HCT116 (cell line): ENCODE measurements at regions not wholly inside any gene's neighbourhood (a gene's known extent, or its start where the extent isn't known, plus 50 kb on each side); places are given as distances from the start of the nearest gene placed in this dataset.

Experiments used
- ATAC-seq: fragments of 200-7000 bp; cut with Tn5 transposase; 2 replicates; pipeline ENCODE4 v1.9.1; 2020; ENCODE audit warnings: mild to moderate bottlenecking, moderate library complexity
- BruUV-seq: library from RNA; stranded (reverse); fragments of 400-500 nt; replicated peaks from 2 replicates; lab custom pipeline; 2021; lab: Mats Ljungman, UMichigan
- CTCF ChIA-PET: fragments of 300-600 bp; sonication (Branson Sonifier 250); formaldehyde crosslinking; loops from one replicate; lab custom pipeline; 2021; ENCODE audit warnings: antibody characterized with exemption; lab: Charles Lee
- POLR2A ChIA-PET: fragments of 300-600, 350-600 bp; sonication (Branson Sonifier 250); formaldehyde crosslinking; loops from one replicate; lab custom pipeline; 2021; ENCODE audit warnings: antibody characterized with exemption; lab: Charles Lee
- RAD21 ChIA-PET, 2 experiments: fragments of 300-600 bp; sonication (Branson Sonifier 250); formaldehyde crosslinking; loops; one replicate each; lab custom pipeline; 2023; ENCODE audit warnings: low total read pairs in 2 of 2; ENCODE audit not compliant: uncharacterized antibody in 2 of 2, unreplicated experiment in 2 of 2, low non-redundant PET in 1 of 2; lab: Charles Lee
- DNase-seq: peaks from one replicate; pipeline ENCODE4 v3.0.0-alpha.2; 2010; ENCODE audit warnings: low read depth, low spot score
- H2AFZ ChIP-seq: fragments of 200-600 bp; shearing (Covaris generic), sonication (generic); 2 replicates; pipeline ENCODE4 v1.6.1; 2017; ENCODE audit warnings: low read depth, mixed run types, mixed read lengths, antibody characterized with exemption, low read length; ENCODE audit not compliant: poor library complexity, severe bottlenecking
- H3K27ac ChIP-seq: 2 replicates; pipeline ENCODE4 v1.5.1; 2012; ENCODE audit warnings: low read depth, low read length
- H3K27me3 ChIP-seq: fragments of 200-600 bp; sonication (generic); 2 replicates; pipeline ENCODE4 v1.6.1; 2016; ENCODE audit warnings: mixed run types, low read length, mixed read lengths; ENCODE audit not compliant: insufficient read depth
- H3K36me3 ChIP-seq, 2 experiments: fragments of 200-500 bp in 1 of 2; fragments of 200-600 bp in 1 of 2; sonication (Bioruptor generic) in 1 of 2; sonication (generic) in 1 of 2; 2 replicates each; pipeline versions ENCODE4 v1.5.1 to v1.6.1; 2014 to 2016; ENCODE audit warnings: low read length in 2 of 2, inconsistent platforms in 1 of 2, mixed read lengths in 1 of 2, mixed run types in 1 of 2; ENCODE audit not compliant: insufficient read depth in 2 of 2, control insufficient read depth in 1 of 2
- H3K4me1 ChIP-seq, 2 experiments: fragments of 200-600 bp in 1 of 2; sonication (generic) in 1 of 2; 2 replicates each; pipeline versions ENCODE4 v1.5.1 to v1.6.1; 2012 to 2017; ENCODE audit warnings: low read length in 2 of 2, inconsistent platforms in 1 of 2, mild to moderate bottlenecking in 1 of 2, mixed read lengths in 1 of 2, mixed run types in 1 of 2, moderate library complexity in 1 of 2; ENCODE audit not compliant: insufficient read depth in 2 of 2, control insufficient read depth in 1 of 2
- H3K4me2 ChIP-seq: fragments of 200-600 bp; sonication (generic); 2 replicates; pipeline ENCODE4 v1.6.1; 2017; ENCODE audit warnings: mixed run types, low read length, mixed read lengths
- H3K4me3 ChIP-seq, 2 experiments: fragments of 200-600 bp in 1 of 2; sonication (generic) in 1 of 2; replicated peaks in 1 of 2; 2 replicates each; pipeline ENCODE4 v1.5.1; 2011 to 2016; ENCODE audit warnings: low read length in 2 of 2, control low read depth in 1 of 2, low read depth in 1 of 2, mild to moderate bottlenecking in 1 of 2, mixed read lengths in 1 of 2, mixed run types in 1 of 2
- H3K79me2 ChIP-seq: fragments of 200-600 bp; sonication (generic); 2 replicates; pipeline ENCODE4 v1.6.1; 2017; ENCODE audit warnings: mild to moderate bottlenecking, mixed run types, low read length, moderate library complexity, mixed read lengths; ENCODE audit not compliant: insufficient read depth
- H3K9ac ChIP-seq: fragments of 200-600 bp; sonication (generic); 2 replicates; pipeline ENCODE4 v1.6.1; 2016; ENCODE audit warnings: low read length, mixed read lengths
- H3K9me2 ChIP-seq: fragments of 200-600 bp; sonication (generic), shearing (Covaris generic); 2 replicates; pipeline ENCODE4 v1.6.1; 2017; ENCODE audit warnings: mixed run types, mild to moderate bottlenecking, moderate library complexity; ENCODE audit not compliant: insufficient read depth
- H3K9me3 ChIP-seq, 2 experiments: fragments of 200-500 bp in 1 of 2; fragments of 200-600 bp in 1 of 2; sonication (Bioruptor generic) in 1 of 2; sonication (generic) in 1 of 2; 2 replicates each; pipeline ENCODE4 v1.6.1; 2014 to 2017; ENCODE audit warnings: low read length in 2 of 2, mixed read lengths in 2 of 2, inconsistent platforms in 1 of 2, low read depth in 1 of 2, mild to moderate bottlenecking in 1 of 2, mixed run types in 1 of 2, moderate library complexity in 1 of 2; ENCODE audit not compliant: control insufficient read depth in 1 of 2, insufficient read depth in 1 of 2
- H4K20me1 ChIP-seq: fragments of 200-600 bp; sonication (generic), shearing (Covaris generic); 2 replicates; pipeline ENCODE4 v1.6.1; 2017; ENCODE audit warnings: mixed run types, mild to moderate bottlenecking, moderate library complexity; ENCODE audit not compliant: insufficient read depth
- CEBPB ChIP-seq: IDR thresholded peaks from 2 replicates; pipeline ENCODE4 v1.6.1; 2012; ENCODE audit warnings: low read depth
- EGR1 ChIP-seq: IDR thresholded peaks from 2 replicates; pipeline ENCODE4 v1.6.1; 2012; ENCODE audit warnings: low read depth
- FOSL1 ChIP-seq: IDR thresholded peaks from 2 replicates; pipeline ENCODE4 v1.6.1; 2012; ENCODE audit warnings: low read depth
- JUND ChIP-seq: IDR thresholded peaks from 2 replicates; pipeline ENCODE4 v1.6.1; 2012
- POLR2AphosphoS5 ChIP-seq: IDR thresholded peaks from 2 replicates; pipeline ENCODE4 v1.6.1; 2011; ENCODE audit warnings: mild to moderate bottlenecking, low read depth, low read length, moderate library complexity
- TCF7L2 ChIP-seq: IDR thresholded peaks from 2 replicates; pipeline ENCODE4 v1.7.0; 2011; ENCODE audit warnings: borderline replicate concordance, inconsistent platforms; ENCODE audit not compliant: insufficient read depth, insufficient read length; ENCODE audit errors: extremely low read depth
- YY1 ChIP-seq: IDR thresholded peaks from 2 replicates; pipeline ENCODE4 v1.6.1; 2011; ENCODE audit warnings: low read length, low read depth, moderate library complexity, mild to moderate bottlenecking; ENCODE audit not compliant: insufficient replicate concordance; ENCODE audit errors: extremely low read depth
- intact Hi-C: fragments of 100-400 bp; cut with micrococcal nuclease; formaldehyde crosslinking; loops from 2 replicates; pipeline ENCODE4 v1.10.0; 2022
- TF ChIP-seq, protein P1 (sequence below): IDR thresholded peaks from 2 replicates; pipeline ENCODE4 v1.6.1; 2011; ENCODE audit warnings: mild to moderate bottlenecking, low read length, moderate library complexity; ENCODE audit not compliant: insufficient replicate concordance; ENCODE audit errors: extremely low read depth
- TF ChIP-seq, protein P2 (sequence below): IDR thresholded peaks from 2 replicates; pipeline ENCODE4 v1.6.1; 2012; ENCODE audit warnings: low read depth
- TF ChIP-seq, protein P3 (sequence below), 3 experiments: fragments of 200-600 bp in 1 of 3; sonication (generic) in 1 of 3; IDR thresholded peaks in 2 of 3; conservative IDR thresholded peaks in 1 of 3; 2 replicates each; pipeline ENCODE4 v1.5.1; 2012 to 2017; ENCODE audit warnings: low read depth in 2 of 3, low read length in 2 of 3, antibody characterized with exemption in 1 of 3, borderline replicate concordance in 1 of 3, control low read depth in 1 of 3, mild to moderate bottlenecking in 1 of 3, mixed read lengths in 1 of 3, mixed run types in 1 of 3, moderate library complexity in 1 of 3; ENCODE audit not compliant: insufficient read depth in 1 of 3

DNA sequence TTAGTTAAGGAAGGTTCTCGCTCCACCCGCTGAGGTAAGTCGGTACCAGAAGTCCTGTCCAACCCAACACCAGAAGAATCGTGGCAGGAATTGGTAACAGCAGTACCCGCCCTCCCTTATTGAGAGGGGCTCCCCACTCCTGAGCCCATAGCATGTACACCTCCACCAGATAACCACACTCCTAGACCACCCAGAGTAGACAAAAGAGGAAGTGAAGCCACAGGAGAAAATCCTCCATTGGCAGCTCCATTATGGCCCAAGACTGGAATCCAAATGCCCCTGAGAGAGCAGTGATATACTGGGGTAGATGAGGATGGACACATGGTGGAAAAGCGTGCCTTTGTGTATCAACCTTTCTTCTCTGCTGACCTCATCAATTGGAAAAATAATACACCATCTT is 106.1 kb upstream of the EPB41L4A start:
- DNase-seq (no peak), ATAC-seq (no peak)
- intact Hi-C loops = loop anchor here (10.0 kb wide), 1 partner anchor 310 kb away; no protein-coding TSS in a partner anchor
- TF ChIP-seq, protein P1, sequence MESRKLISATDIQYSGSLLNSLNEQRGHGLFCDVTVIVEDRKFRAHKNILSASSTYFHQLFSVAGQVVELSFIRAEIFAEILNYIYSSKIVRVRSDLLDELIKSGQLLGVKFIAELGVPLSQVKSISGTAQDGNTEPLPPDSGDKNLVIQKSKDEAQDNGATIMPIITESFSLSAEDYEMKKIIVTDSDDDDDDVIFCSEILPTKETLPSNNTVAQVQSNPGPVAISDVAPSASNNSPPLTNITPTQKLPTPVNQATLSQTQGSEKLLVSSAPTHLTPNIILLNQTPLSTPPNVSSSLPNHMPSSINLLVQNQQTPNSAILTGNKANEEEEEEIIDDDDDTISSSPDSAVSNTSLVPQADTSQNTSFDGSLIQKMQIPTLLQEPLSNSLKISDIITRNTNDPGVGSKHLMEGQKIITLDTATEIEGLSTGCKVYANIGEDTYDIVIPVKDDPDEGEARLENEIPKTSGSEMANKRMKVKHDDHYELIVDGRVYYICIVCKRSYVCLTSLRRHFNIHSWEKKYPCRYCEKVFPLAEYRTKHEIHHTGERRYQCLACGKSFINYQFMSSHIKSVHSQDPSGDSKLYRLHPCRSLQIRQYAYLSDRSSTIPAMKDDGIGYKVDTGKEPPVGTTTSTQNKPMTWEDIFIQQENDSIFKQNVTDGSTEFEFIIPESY = no peak
- TF ChIP-seq POLR2AphosphoS5 = no peak
- TF ChIP-seq YY1 = no peak
- TF ChIP-seq FOSL1 = no peak
- TF ChIP-seq JUND = no peak
- no peak for TF ChIP-seq TCF7L2
- no peak for TF ChIP-seq CEBPB
- TF ChIP-seq, protein P2, sequence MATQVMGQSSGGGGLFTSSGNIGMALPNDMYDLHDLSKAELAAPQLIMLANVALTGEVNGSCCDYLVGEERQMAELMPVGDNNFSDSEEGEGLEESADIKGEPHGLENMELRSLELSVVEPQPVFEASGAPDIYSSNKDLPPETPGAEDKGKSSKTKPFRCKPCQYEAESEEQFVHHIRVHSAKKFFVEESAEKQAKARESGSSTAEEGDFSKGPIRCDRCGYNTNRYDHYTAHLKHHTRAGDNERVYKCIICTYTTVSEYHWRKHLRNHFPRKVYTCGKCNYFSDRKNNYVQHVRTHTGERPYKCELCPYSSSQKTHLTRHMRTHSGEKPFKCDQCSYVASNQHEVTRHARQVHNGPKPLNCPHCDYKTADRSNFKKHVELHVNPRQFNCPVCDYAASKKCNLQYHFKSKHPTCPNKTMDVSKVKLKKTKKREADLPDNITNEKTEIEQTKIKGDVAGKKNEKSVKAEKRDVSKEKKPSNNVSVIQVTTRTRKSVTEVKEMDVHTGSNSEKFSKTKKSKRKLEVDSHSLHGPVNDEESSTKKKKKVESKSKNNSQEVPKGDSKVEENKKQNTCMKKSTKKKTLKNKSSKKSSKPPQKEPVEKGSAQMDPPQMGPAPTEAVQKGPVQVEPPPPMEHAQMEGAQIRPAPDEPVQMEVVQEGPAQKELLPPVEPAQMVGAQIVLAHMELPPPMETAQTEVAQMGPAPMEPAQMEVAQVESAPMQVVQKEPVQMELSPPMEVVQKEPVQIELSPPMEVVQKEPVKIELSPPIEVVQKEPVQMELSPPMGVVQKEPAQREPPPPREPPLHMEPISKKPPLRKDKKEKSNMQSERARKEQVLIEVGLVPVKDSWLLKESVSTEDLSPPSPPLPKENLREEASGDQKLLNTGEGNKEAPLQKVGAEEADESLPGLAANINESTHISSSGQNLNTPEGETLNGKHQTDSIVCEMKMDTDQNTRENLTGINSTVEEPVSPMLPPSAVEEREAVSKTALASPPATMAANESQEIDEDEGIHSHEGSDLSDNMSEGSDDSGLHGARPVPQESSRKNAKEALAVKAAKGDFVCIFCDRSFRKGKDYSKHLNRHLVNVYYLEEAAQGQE = no peak
- TF ChIP-seq, protein P3, sequence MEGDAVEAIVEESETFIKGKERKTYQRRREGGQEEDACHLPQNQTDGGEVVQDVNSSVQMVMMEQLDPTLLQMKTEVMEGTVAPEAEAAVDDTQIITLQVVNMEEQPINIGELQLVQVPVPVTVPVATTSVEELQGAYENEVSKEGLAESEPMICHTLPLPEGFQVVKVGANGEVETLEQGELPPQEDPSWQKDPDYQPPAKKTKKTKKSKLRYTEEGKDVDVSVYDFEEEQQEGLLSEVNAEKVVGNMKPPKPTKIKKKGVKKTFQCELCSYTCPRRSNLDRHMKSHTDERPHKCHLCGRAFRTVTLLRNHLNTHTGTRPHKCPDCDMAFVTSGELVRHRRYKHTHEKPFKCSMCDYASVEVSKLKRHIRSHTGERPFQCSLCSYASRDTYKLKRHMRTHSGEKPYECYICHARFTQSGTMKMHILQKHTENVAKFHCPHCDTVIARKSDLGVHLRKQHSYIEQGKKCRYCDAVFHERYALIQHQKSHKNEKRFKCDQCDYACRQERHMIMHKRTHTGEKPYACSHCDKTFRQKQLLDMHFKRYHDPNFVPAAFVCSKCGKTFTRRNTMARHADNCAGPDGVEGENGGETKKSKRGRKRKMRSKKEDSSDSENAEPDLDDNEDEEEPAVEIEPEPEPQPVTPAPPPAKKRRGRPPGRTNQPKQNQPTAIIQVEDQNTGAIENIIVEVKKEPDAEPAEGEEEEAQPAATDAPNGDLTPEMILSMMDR (IDR thresholded peaks at IDR 0.05 in 2 of 3, conservative IDR thresholded peaks at IDR 0.05 in 1 of 3; ENCODE audit: borderline replicate concordance in 1 of 3, insufficient read depth in 1 of 3, low read depth in 2 of 3, low read length in 2 of 3) = no peak
- TF ChIP-seq EGR1 = no peak
- CTCF ChIA-PET = no interaction called here
- BruUV-seq = no TSS peak
- no peak overlapping the region for H2AFZ ChIP-seq
- no peaks in the 10 kb centered on the region for H3K4me1 ChIP-seq
- POLR2A ChIA-PET = no interaction called here
- H3K36me3 ChIP-seq = no peaks in the 10 kb centered on the region
- no peaks in the 10 kb centered on the region for H3K27me3 ChIP-seq
- RAD21 ChIA-PET = no interaction called here
- H3K27ac ChIP-seq = no peak overlapping the region
- H4K20me1 ChIP-seq = no peaks in the 10 kb centered on the region
- no peaks in the 10 kb centered on the region for H3K9me2 ChIP-seq
- H3K9ac ChIP-seq = no peak overlapping the region
- no peak overlapping the region for H3K4me2 ChIP-seq
- no peak overlapping the region for H3K4me3 ChIP-seq
- H3K9me3 ChIP-seq = no peaks in the 10 kb centered on the region
- H3K79me2 ChIP-seq = no peaks in the 10 kb centered on the region
